ENCODE measurements at regions not wholly inside any gene's neighbourhood (a gene's known extent, or its start where the extent isn't known, plus 50 kb on each side); places are given as distances from the start of the nearest gene placed in this dataset.

- H3K4me3 Mint-ChIP-seq = no peak overlapping the region
- DNase-seq (no peak), ATAC-seq (ENCODE audit: low read depth) (no peak)
- intact Hi-C loops (cut with micrococcal nuclease) = no loop called here
- H3K4me1 Mint-ChIP-seq = peaks cover 1% of the 10 kb centered on the region
- H3K27ac Mint-ChIP-seq = no peak overlapping the region
- ChIA-PET CTCF (no interaction called here), POLR2A (no interaction called here)
- H3K9me3 Mint-ChIP-seq = no peaks in the 10 kb centered on the region
- no peak for TF ChIP-seq CTCF (IDR thresholded peaks at IDR 0.05)
- peaks cover 10% of the 10 kb centered on the region for H3K27me3 Mint-ChIP-seq
- no peaks in the 10 kb centered on the region for H3K36me3 Mint-ChIP-seq (ENCODE audit: low read depth)
Measured at GRCh38 chr18:49678440-49678839, 116.6 kb downstream of the LIPG start.

GRCh38 chr18:49677762-49678413 lies 116.0 kb downstream of the LIPG start:
- H3K4me3 Mint-ChIP-seq = no peak overlapping the region
- no peak for ATAC-seq (ENCODE audit: low read depth)
- ChIA-PET POLR2A (no interaction called here), CTCF (no interaction called here)
- H3K27me3 Mint-ChIP-seq = peaks cover 10% of the 10 kb centered on the region
- no peak overlapping the region for H3K27ac Mint-ChIP-seq
- intact Hi-C loops (cut with micrococcal nuclease) = no loop called here
- H3K4me1 Mint-ChIP-seq = peaks cover 1% of the 10 kb centered on the region
- no peaks in the 10 kb centered on the region for H3K9me3 Mint-ChIP-seq
- no peak for TF ChIP-seq CTCF (IDR thresholded peaks at IDR 0.05)
- no peak for DNase-seq
- no peaks in the 10 kb centered on the region for H3K36me3 Mint-ChIP-seq (ENCODE audit: low read depth)

GRCh38 chr18:49677081-49677480 lies 115.2 kb downstream of the LIPG start:
- Mint-ChIP-seq H3K4me1 (peaks cover 1% of the 10 kb centered on the region), H3K27ac (no peak overlapping the region), H3K27me3 (peaks cover 6% of the 10 kb centered on the region), H3K9me3 (no peaks in the 10 kb centered on the region), H3K36me3 (ENCODE audit: low read depth) (no peaks in the 10 kb centered on the region), H3K4me3 (no peak overlapping the region)
- intact Hi-C loops (cut with micrococcal nuclease) = no loop called here
- TF ChIP-seq CTCF (IDR thresholded peaks at IDR 0.05) = no peak
- ChIA-PET CTCF (no interaction called here), POLR2A (no interaction called here)
- ATAC-seq (ENCODE audit: low read depth) (no peak), DNase-seq (no peak)

GRCh38 chr18:49673281-49673680 lies 111.4 kb downstream of the LIPG start:
- DNase-seq (no peak), ATAC-seq (ENCODE audit: low read depth) (no peak)
- ChIA-PET POLR2A (no interaction called here), CTCF (no interaction called here)
- Mint-ChIP-seq H3K27ac (no peak overlapping the region), H3K9me3 (peaks cover 4% of the 10 kb centered on the region), H3K36me3 (ENCODE audit: low read depth) (no peaks in the 10 kb centered on the region), H3K4me3 (no peak overlapping the region), H3K4me1 (peaks cover 1% of the 10 kb centered on the region), H3K27me3 (peaks cover 17% of the 10 kb centered on the region)
- intact Hi-C loops (cut with micrococcal nuclease) = no loop called here
- TF ChIP-seq CTCF (IDR thresholded peaks at IDR 0.05) = no peak

- H3K4me3 Mint-ChIP-seq = no peak overlapping the region
- H3K4me1 Mint-ChIP-seq = no peaks in the 10 kb centered on the region
- ChIA-PET POLR2A (no interaction called here), CTCF (no interaction called here)
- no peaks in the 10 kb centered on the region for H3K36me3 Mint-ChIP-seq (ENCODE audit: low read depth)
- peaks cover 17% of the 10 kb centered on the region for H3K27me3 Mint-ChIP-seq
- DNase-seq = no peak
- intact Hi-C loops (cut with micrococcal nuclease) = no loop called here
- H3K27ac Mint-ChIP-seq = no peak overlapping the region
- peaks cover 4% of the 10 kb centered on the region for H3K9me3 Mint-ChIP-seq
- no peak for ATAC-seq (ENCODE audit: low read depth)
- no peak for TF ChIP-seq CTCF (IDR thresholded peaks at IDR 0.05)
Measured at GRCh38 chr18:49672853-49673252, 111.0 kb downstream of the LIPG start.
